ENCODE measurements at regions not wholly inside any gene's neighbourhood (a gene's known extent, or its start where the extent isn't known, plus 50 kb on each side); places are given as distances from the start of the nearest gene placed in this dataset.

DNA sequence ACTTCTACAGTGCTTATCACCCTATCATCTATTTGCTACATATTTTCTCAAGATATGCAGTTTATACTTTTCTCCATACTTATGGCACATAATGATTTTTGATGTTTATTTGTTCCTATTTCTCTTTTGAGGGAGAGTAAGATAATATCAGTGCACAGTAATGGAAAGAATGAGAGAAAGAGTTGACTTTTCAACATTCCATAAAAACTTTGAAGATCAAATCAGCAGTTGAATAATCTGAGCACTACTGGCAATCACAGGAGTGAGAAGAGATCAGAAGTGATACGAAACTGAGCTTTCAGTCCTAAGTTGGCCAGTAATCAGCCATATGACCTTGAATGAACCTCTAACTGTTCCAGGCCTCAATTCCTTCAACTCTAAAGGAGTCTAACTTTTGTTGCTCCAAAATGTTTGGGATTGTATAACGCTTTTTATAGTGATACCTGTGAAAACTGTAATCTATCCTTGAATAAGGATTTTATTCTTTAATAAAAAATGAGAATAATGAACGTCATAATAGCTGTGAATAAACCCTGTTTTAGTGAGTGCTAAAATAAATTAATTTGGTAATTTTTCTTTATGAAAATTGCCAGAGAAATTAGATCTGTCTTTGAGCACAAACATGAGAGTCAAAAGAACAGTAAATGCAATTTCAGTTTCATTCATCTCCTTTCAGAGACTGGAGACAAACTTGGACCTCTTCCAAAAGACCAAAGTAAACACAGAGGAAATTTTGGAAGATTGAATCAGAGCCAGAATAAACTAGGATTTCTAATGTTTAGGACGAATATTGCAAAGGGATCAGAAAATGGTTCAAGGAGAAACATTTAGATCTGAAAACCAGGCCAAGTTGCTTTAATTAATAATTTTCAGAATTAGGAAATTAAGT is 309.9 kb downstream of the ADGRL2 start:
- no peak overlapping the region for H3K4me3 ChIP-seq (ENCODE audit: insufficient read depth, low read depth, low read length)
- no peaks in the 10 kb centered on the region for H3K36me3 ChIP-seq (ENCODE audit: control insufficient read depth, insufficient read depth, low read length)
- ChIA-PET CTCF (no interaction called here), POLR2A (ENCODE audit: unreplicated experiment) (no interaction called here)
- no peak overlapping the region for H2BK20ac ChIP-seq (ENCODE audit: low read depth, low read length)
- intact Hi-C loops (cut with micrococcal nuclease) (no loop called here), in situ Hi-C loops (cut with MboI; ENCODE audit: low sequenced_read_pairs) (no loop called here), dilution Hi-C loops (cut with HindIII; ENCODE audit: low sequenced_read_pairs, unreplicated experiment) (no loop called here)
- H3K23ac ChIP-seq (ENCODE audit: low read depth, low read length) = no peak overlapping the region
- no peak overlapping the region for H3K4me2 ChIP-seq (ENCODE audit: low read depth, low read length)
- no peak overlapping the region for H2AK5ac ChIP-seq (ENCODE audit: low read depth, low read length)
- H4K91ac ChIP-seq (ENCODE audit: insufficient read depth, low read depth, low read length) = no peak overlapping the region
- no peak overlapping the region for H2BK120ac ChIP-seq (ENCODE audit: low read depth, low read length)
- H3K9ac ChIP-seq (ENCODE audit: low read depth, low read length) = no peak overlapping the region
- H3K56ac ChIP-seq (ENCODE audit: extremely low read depth, insufficient read depth, low read length) = no peak overlapping the region
- no peaks in the 10 kb centered on the region for H4K20me1 ChIP-seq (ENCODE audit: insufficient read depth, low read length)
- no peak overlapping the region for H4K8ac ChIP-seq (ENCODE audit: low read depth in 2 of 2, low read length in 2 of 2)
- no peak overlapping the region for H3K4ac ChIP-seq (ENCODE audit: low read depth, low read length)
- H3K4me1 ChIP-seq (ENCODE audit: control insufficient read depth, insufficient read depth, low read length) = no peaks in the 10 kb centered on the region
- no peak overlapping the region for H2BK15ac ChIP-seq (ENCODE audit: low read depth, low read length)
- no peaks in the 10 kb centered on the region; the same call in 1 of the 2 replicates for H3K9me3 ChIP-seq (ENCODE audit: control insufficient read depth, insufficient read depth, low read length)
- no peak overlapping the region for H2BK5ac ChIP-seq (ENCODE audit: low read depth, low read length, poor library complexity, severe bottlenecking)
- BruUV-seq (replicated peaks) = no TSS peak
- no CpG with 5 or more reads among the region's 4 CpGs for WGBS, 2 experiments (ENCODE audit: extremely low coverage in 2 of 2, insufficient read length in 1 of 2)
- no peaks in the 10 kb centered on the region for H3K27me3 ChIP-seq (ENCODE audit: control insufficient read depth, insufficient read depth, low read length)
- TF ChIP-seq RCOR1 (IDR thresholded peaks at IDR 0.05; ENCODE audit: insufficient replicate concordance, low read length) = no peak
- H2AFZ ChIP-seq (replicated peaks; ENCODE audit: low read length, poor library complexity) = no peak overlapping the region
- ATAC-seq (ENCODE audit: low read depth) (no peak), DNase-seq (no peak)
- H3K27ac ChIP-seq (ENCODE audit: insufficient read depth, low read length) = no peak overlapping the region
- no peak overlapping the region for H3K14ac ChIP-seq (replicated peaks; ENCODE audit: low read depth, low read length)
- no peak overlapping the region for H2AK9ac ChIP-seq (replicated peaks; ENCODE audit: low read depth, low read length, poor library complexity)
- no peaks in the 10 kb centered on the region for H3K79me1 ChIP-seq (ENCODE audit: low read depth in 1 of 2, low read length in 2 of 2)
- H4K5ac ChIP-seq (ENCODE audit: low read depth, low read length) = no peak overlapping the region
- H3K9me1 ChIP-seq (ENCODE audit: insufficient read depth, low read length) = no peaks in the 10 kb centered on the region
- no peak overlapping the region for H3K18ac ChIP-seq (ENCODE audit: low read depth, low read length)
